OCI-LY1 (cell line): ENCODE measurements at regions not wholly inside any gene's neighbourhood (a gene's known extent, or its start where the extent isn't known, plus 50 kb on each side); places are given as distances from the start of the nearest gene placed in this dataset.

Experiments used
- H2AFZ ChIP-seq: fragments of 200-600 bp; sonication (generic), shearing (Covaris generic); 2 replicates; pipeline ENCODE4 v1.6.0; 2014; ENCODE audit warnings: antibody characterized with exemption, mild to moderate bottlenecking, low read length
- H3F3A ChIP-seq: fragments of 200-600 bp; sonication (generic), shearing (Covaris generic); 2 replicates; pipeline ENCODE4 v1.6.0; 2014; ENCODE audit warnings: mild to moderate bottlenecking, antibody characterized with exemption, low read length, moderate library complexity; ENCODE audit not compliant: insufficient read depth
- H3K27ac ChIP-seq: fragments of 200-600 bp; sonication (generic); 2 replicates; pipeline ENCODE4 v1.5.1; 2014; ENCODE audit warnings: low read length, mixed run types, mild to moderate bottlenecking, low read depth; ENCODE audit not compliant: poor library complexity, severe bottlenecking
- H3K27me3 ChIP-seq: fragments of 200-600 bp; sonication (generic); 2 replicates; pipeline ENCODE4 v1.6.0; 2014; ENCODE audit warnings: antibody characterized with exemption, mild to moderate bottlenecking, low read length, moderate library complexity; ENCODE audit not compliant: insufficient read depth
- H3K36me3 ChIP-seq: fragments of 200-600 bp; sonication (generic); 2 replicates; pipeline ENCODE4 v1.6.1; 2014; ENCODE audit warnings: mild to moderate bottlenecking, antibody characterized with exemption, low read length, moderate library complexity, mixed read lengths; ENCODE audit not compliant: insufficient read depth
- H3K4me1 ChIP-seq: fragments of 200-600 bp; sonication (generic); 2 replicates; pipeline ENCODE4 v1.5.1; 2014; ENCODE audit warnings: mild to moderate bottlenecking, low read length, moderate library complexity; ENCODE audit not compliant: insufficient read depth, severe bottlenecking
- H3K4me2 ChIP-seq: fragments of 200-600 bp; sonication (generic), shearing (Covaris generic); 2 replicates; pipeline ENCODE4 v1.6.1; 2014; ENCODE audit warnings: low read length
- H3K4me3 ChIP-seq: fragments of 200-600 bp; sonication (generic); 2 replicates; pipeline ENCODE4 v1.5.1; 2014; ENCODE audit warnings: low read length, low read depth, mild to moderate bottlenecking, mixed read lengths; ENCODE audit not compliant: poor library complexity, severe bottlenecking
- H3K79me2 ChIP-seq: fragments of 200-600 bp; shearing (Covaris generic); 2 replicates; pipeline ENCODE4 v1.6.1; 2016; ENCODE audit warnings: mixed run types, low read length, mixed read lengths; ENCODE audit not compliant: insufficient read depth
- H3K9ac ChIP-seq: fragments of 200-600 bp; sonication (generic), shearing (Covaris generic); 2 replicates; pipeline ENCODE4 v1.6.1; 2014; ENCODE audit warnings: mild to moderate bottlenecking, low read length, mixed read lengths
- H3K9me2 ChIP-seq: fragments of 200-600 bp; sonication (generic), shearing (Covaris generic); 2 replicates; pipeline ENCODE4 v1.6.1; 2014; ENCODE audit warnings: low read depth, mild to moderate bottlenecking, low read length, mixed read lengths
- H3K9me3 ChIP-seq: fragments of 200-600 bp; shearing (Covaris generic); 2 replicates; pipeline ENCODE4 v1.6.1; 2014; ENCODE audit warnings: low read length, mixed read lengths
- H4K20me1 ChIP-seq: fragments of 200-600 bp; sonication (generic), shearing (Covaris generic); 2 replicates; pipeline ENCODE4 v1.6.0; 2016; ENCODE audit warnings: mild to moderate bottlenecking, low read length; ENCODE audit not compliant: insufficient read depth
- CTCF ChIP-seq: fragments of 200-600 bp; sonication (generic), shearing (Covaris generic); IDR thresholded peaks from 2 replicates; pipeline ENCODE4 v1.5.1; 2017; ENCODE audit warnings: mild to moderate bottlenecking, antibody characterized with exemption, low read length, moderate library complexity, mixed read lengths
- EZH2 ChIP-seq: fragments of 200-600 bp; sonication (generic), shearing (Covaris generic); IDR thresholded peaks from 2 replicates; pipeline ENCODE4 v1.8.0; 2017; ENCODE audit warnings: borderline replicate concordance, mixed run types, mild to moderate bottlenecking, antibody characterized with exemption, low read length, moderate library complexity, mixed read lengths

- Histone ChIP-seq H3K27ac (no peak overlapping the region), H3K9me2 (no peaks in the 10 kb centered on the region), H4K20me1 (no peaks in the 10 kb centered on the region), H3F3A (no peaks in the 10 kb centered on the region), H3K79me2 (no peaks in the 10 kb centered on the region), H3K36me3 (no peaks in the 10 kb centered on the region), H3K27me3 (no peaks in the 10 kb centered on the region), H3K4me2 (no peak overlapping the region), H3K4me1 (no peaks in the 10 kb centered on the region), H3K4me3 (no peak overlapping the region), H2AFZ (no peak overlapping the region), H3K9me3 (no peaks in the 10 kb centered on the region), H3K9ac (no peak overlapping the region)
- TF ChIP-seq EZH2 = no peak
- TF ChIP-seq CTCF = no peak
Observed at GRCh38 chr16:52055381-52055780, 491.6 kb downstream of the TOX3 start.

GRCh38 chr16:52054326-52054725 is 492.6 kb downstream of the TOX3 start:
- TF ChIP-seq CTCF (no peak), EZH2 (no peak)
- no peaks in the 10 kb centered on the region for H3F3A ChIP-seq
- no peaks in the 10 kb centered on the region for H3K9me2 ChIP-seq
- H3K27me3 ChIP-seq = no peaks in the 10 kb centered on the region
- H2AFZ ChIP-seq = no peak overlapping the region
- H3K36me3 ChIP-seq = no peaks in the 10 kb centered on the region
- H3K27ac ChIP-seq = no peak overlapping the region
- no peak overlapping the region for H3K9ac ChIP-seq
- no peaks in the 10 kb centered on the region for H4K20me1 ChIP-seq
- H3K4me1 ChIP-seq = no peaks in the 10 kb centered on the region
- no peak overlapping the region for H3K4me3 ChIP-seq
- no peak overlapping the region for H3K4me2 ChIP-seq
- no peaks in the 10 kb centered on the region for H3K9me3 ChIP-seq
- H3K79me2 ChIP-seq = no peaks in the 10 kb centered on the region

GRCh38 chr16:52052818-52053217 is 494.1 kb downstream of the TOX3 start:
- Histone ChIP-seq H3K79me2 (no peaks in the 10 kb centered on the region), H3F3A (no peaks in the 10 kb centered on the region), H3K27me3 (no peaks in the 10 kb centered on the region), H3K9me2 (no peaks in the 10 kb centered on the region), H4K20me1 (no peaks in the 10 kb centered on the region), H3K4me2 (no peak overlapping the region), H3K4me1 (no peaks in the 10 kb centered on the region), H3K4me3 (no peak overlapping the region), H3K27ac (no peak overlapping the region), H2AFZ (no peak overlapping the region), H3K36me3 (no peaks in the 10 kb centered on the region), H3K9ac (no peak overlapping the region), H3K9me3 (no peaks in the 10 kb centered on the region)
- no peak for TF ChIP-seq CTCF
- TF ChIP-seq EZH2 = no peak
